OCI-LY7 (cell line): ENCODE measurements at regions not wholly inside any gene's neighbourhood (a gene's known extent, or its start where the extent isn't known, plus 50 kb on each side); places are given as distances from the start of the nearest gene placed in this dataset.
"Not testable (repeated sequence)": the region's sequence is repeated elsewhere in the genome, so short reads cannot be mapped to it uniquely, and the experiment has no call there.

Experiments used
- BruUV-seq: library from RNA; stranded (reverse); fragments of 400-500 nt; replicated peaks from 2 replicates; lab custom pipeline; 2021; lab: Mats Ljungman, UMichigan
- CTCF ChIA-PET: fragments of 300-600 bp; sonication (Branson Sonifier 250); formaldehyde crosslinking; loops from one replicate; lab custom pipeline; 2022; ENCODE audit warnings: antibody characterized with exemption; ENCODE audit not compliant: unreplicated experiment; lab: Charles Lee
- POLR2A ChIA-PET: fragments of 300-600 bp; sonication (Branson Sonifier 250); formaldehyde crosslinking; loops from one replicate; lab custom pipeline; 2022; ENCODE audit warnings: antibody characterized with exemption; lab: Charles Lee
- DNase-seq: peaks from one replicate; pipeline ENCODE4 v3.0.0-alpha.2; 2015; ENCODE audit warnings: low spot score
- H2AFZ ChIP-seq: fragments of 200-600 bp; sonication (generic), shearing (Covaris generic); 2 replicates; pipeline ENCODE4 v1.6.1; 2014; ENCODE audit warnings: mild to moderate bottlenecking, antibody characterized with exemption, low read length, moderate library complexity
- H3K27ac ChIP-seq: fragments of 200-600 bp; sonication (generic); 2 replicates; pipeline ENCODE4 v1.5.1; 2014; ENCODE audit warnings: mixed run types, low read depth, mild to moderate bottlenecking, moderate library complexity, low read length, inconsistent platforms; ENCODE audit not compliant: poor library complexity, severe bottlenecking
- H3K36me3 ChIP-seq: fragments of 200-600 bp; sonication (generic); 2 replicates; pipeline ENCODE4 v1.6.1; 2014; ENCODE audit warnings: mild to moderate bottlenecking, antibody characterized with exemption, low read length, moderate library complexity, mixed read lengths; ENCODE audit not compliant: insufficient read depth
- H3K4me1 ChIP-seq: fragments of 200-600 bp; sonication (generic); 2 replicates; pipeline ENCODE4 v1.5.1; 2014; ENCODE audit warnings: mild to moderate bottlenecking, low read length; ENCODE audit not compliant: insufficient read depth, poor library complexity, severe bottlenecking
- H3K4me2 ChIP-seq: fragments of 200-600 bp; sonication (generic); 2 replicates; pipeline ENCODE4 v1.6.1; 2014; ENCODE audit warnings: mild to moderate bottlenecking, low read length
- H3K4me3 ChIP-seq: fragments of 200-600 bp; sonication (generic); 2 replicates; pipeline ENCODE4 v1.5.1; 2014; ENCODE audit warnings: mild to moderate bottlenecking, low read depth, low read length; ENCODE audit not compliant: poor library complexity, severe bottlenecking
- H3K79me2 ChIP-seq: fragments of 200-600 bp; sonication (generic); 2 replicates; pipeline ENCODE4 v1.6.1; 2016; ENCODE audit warnings: low read depth, mild to moderate bottlenecking, low read length, moderate library complexity, mixed read lengths; ENCODE audit not compliant: insufficient read depth
- H3K9me2 ChIP-seq: fragments of 200-600 bp; sonication (generic); 2 replicates; pipeline ENCODE4 v1.6.1; 2016; ENCODE audit warnings: mild to moderate bottlenecking, low read length, mixed read lengths; ENCODE audit not compliant: insufficient read depth
- H3K9me3 ChIP-seq: fragments of 200-600 bp; sonication (generic); 2 replicates; pipeline ENCODE4 v1.6.1; 2014; ENCODE audit warnings: mild to moderate bottlenecking, mixed run types, low read length, mixed read lengths
- H4K20me1 ChIP-seq: fragments of 200-600 bp; sonication (generic); 2 replicates; pipeline ENCODE4 v1.6.1; 2014; ENCODE audit warnings: mild to moderate bottlenecking, antibody characterized with exemption, low read length, moderate library complexity, mixed read lengths; ENCODE audit not compliant: insufficient read depth
- EZH2phosphoT487 ChIP-seq: fragments of 200-600 bp; sonication (generic); IDR thresholded peaks from 2 replicates; pipeline ENCODE4 v1.6.1; 2018; ENCODE audit warnings: low read depth, borderline replicate concordance, mild to moderate bottlenecking, mixed run types, antibody characterized with exemption, low read length, moderate library complexity, mixed read lengths
- intact Hi-C: fragments of 100-400 bp; cut with micrococcal nuclease; formaldehyde crosslinking; loops from one replicate; pipeline ENCODE4 v1.10.0; 2022; ENCODE audit not compliant: unreplicated experiment
- TF ChIP-seq, protein P1 (sequence below): fragments of 200-600 bp; sonication (generic); conservative IDR thresholded peaks from 2 replicates; pipeline ENCODE4 v1.5.1; 2014; ENCODE audit warnings: mild to moderate bottlenecking, antibody characterized with exemption, low read length, moderate library complexity, mixed read lengths

DNA sequence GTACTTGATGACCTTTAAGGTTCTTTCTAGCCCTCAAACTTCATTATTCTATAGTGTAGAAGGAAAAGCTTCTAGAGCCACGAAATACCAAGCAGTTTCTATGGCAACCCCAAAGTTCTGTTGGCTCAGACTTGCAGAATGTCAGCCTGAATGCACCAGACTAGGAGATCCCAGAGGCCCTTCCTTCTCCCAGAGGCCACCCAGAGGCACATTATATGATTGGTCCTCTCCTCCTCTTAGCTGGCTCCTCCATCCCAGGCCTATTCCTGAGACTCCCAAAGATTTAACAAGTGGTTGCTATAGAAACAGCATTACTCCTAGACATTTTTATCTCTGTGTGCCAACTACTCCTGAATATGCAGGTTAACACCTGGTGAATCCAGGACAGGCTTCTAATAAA, 69.2 kb upstream of the CCDC90B start:
- no peaks in the 10 kb centered on the region for H3K79me2 ChIP-seq
- H3K4me1 ChIP-seq = no peaks in the 10 kb centered on the region
- H3K4me3 ChIP-seq = no peak overlapping the region
- H3K9me3 ChIP-seq = no peaks in the 10 kb centered on the region
- no peak overlapping the region for H3K4me2 ChIP-seq
- TF ChIP-seq, protein P1, sequence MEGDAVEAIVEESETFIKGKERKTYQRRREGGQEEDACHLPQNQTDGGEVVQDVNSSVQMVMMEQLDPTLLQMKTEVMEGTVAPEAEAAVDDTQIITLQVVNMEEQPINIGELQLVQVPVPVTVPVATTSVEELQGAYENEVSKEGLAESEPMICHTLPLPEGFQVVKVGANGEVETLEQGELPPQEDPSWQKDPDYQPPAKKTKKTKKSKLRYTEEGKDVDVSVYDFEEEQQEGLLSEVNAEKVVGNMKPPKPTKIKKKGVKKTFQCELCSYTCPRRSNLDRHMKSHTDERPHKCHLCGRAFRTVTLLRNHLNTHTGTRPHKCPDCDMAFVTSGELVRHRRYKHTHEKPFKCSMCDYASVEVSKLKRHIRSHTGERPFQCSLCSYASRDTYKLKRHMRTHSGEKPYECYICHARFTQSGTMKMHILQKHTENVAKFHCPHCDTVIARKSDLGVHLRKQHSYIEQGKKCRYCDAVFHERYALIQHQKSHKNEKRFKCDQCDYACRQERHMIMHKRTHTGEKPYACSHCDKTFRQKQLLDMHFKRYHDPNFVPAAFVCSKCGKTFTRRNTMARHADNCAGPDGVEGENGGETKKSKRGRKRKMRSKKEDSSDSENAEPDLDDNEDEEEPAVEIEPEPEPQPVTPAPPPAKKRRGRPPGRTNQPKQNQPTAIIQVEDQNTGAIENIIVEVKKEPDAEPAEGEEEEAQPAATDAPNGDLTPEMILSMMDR = no peak
- TF ChIP-seq EZH2phosphoT487 = no peak
- H3K36me3 ChIP-seq = no peaks in the 10 kb centered on the region
- CTCF ChIA-PET = no interaction called here
- POLR2A ChIA-PET = interaction anchor here (1.1 to 1.3 kb wide), 2 partner anchors 28 to 48 kb away, joined by 3 read pairs; no protein-coding TSS in a partner anchor
- no peaks in the 10 kb centered on the region for H4K20me1 ChIP-seq
- DNase-seq = no peak
- intact Hi-C loops = no loop called here
- H3K27ac ChIP-seq = no peak overlapping the region
- BruUV-seq = no TSS peak
- no peaks in the 10 kb centered on the region for H3K9me2 ChIP-seq
- H2AFZ ChIP-seq = no peak overlapping the region

DNA sequence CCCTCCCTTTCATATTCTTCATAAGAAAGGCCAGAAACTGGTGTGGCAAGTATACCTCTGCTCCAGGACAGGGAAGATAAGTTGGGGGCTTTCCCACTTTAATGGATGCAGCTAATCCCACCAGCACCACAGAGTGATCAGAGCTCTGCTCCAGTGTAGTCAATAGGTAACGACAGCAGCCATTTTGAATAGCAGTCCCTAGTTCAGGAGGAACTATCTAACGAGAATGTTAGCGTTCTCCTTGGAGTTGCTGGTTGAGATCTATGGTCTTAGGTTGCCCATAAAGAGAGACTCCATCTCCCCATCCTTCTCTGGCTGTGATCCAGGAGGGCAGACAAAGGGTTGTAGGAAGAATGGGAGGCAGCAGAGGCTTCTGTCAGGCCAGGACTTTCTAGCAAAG, 64.0 kb upstream of the CCDC90B start:
- TF ChIP-seq EZH2phosphoT487 = no peak
- TF ChIP-seq, protein P1 = no peak
- Histone ChIP-seq H3K9me2 (no peaks in the 10 kb centered on the region), H2AFZ (no peak overlapping the region), H3K27ac (no peak overlapping the region), H3K36me3 (no peaks in the 10 kb centered on the region), H3K4me1 (no peaks in the 10 kb centered on the region), H4K20me1 (no peaks in the 10 kb centered on the region), H3K4me2 (no peak overlapping the region), H3K4me3 (no peak overlapping the region), H3K9me3 (no peaks in the 10 kb centered on the region), H3K79me2 (no peaks in the 10 kb centered on the region)
- DNase-seq = no peak
- intact Hi-C loops = no loop called here
- BruUV-seq = no TSS peak
- ChIA-PET CTCF (no interaction called here), POLR2A (interaction anchor here (0.5 to 1.1 kb wide), 4 partner anchors 11 to 605 kb away, joined by 3 to 5 read pairs (median 4); no protein-coding TSS in a partner anchor)

DNA sequence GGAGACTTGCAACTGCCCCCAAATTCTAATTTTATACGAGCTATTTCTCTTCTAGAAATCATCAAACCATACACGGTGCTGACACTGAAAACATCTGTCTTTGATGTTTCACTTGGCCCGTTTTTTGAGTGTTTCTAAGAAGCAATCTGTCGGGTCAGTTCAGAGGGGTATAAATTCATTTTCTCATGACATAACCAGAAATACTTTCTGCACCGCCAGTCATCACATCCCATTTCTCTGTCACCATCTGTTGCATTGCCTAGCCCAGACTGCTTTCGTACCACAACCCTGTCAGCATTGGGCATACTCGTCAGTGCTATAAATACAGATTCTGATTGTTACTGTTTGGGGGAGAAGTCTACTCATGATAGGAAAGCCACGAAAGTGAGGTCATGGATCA, 63.1 kb upstream of the CCDC90B start:
- Histone ChIP-seq H3K9me3 (no peaks in the 10 kb centered on the region), H3K4me1 (no peaks in the 10 kb centered on the region), H3K4me3 (no peak overlapping the region), H3K27ac (no peak overlapping the region), H3K4me2 (no peak overlapping the region), H2AFZ (no peak overlapping the region), H3K36me3 (no peaks in the 10 kb centered on the region), H3K79me2 (no peaks in the 10 kb centered on the region), H3K9me2 (no peaks in the 10 kb centered on the region), H4K20me1 (no peaks in the 10 kb centered on the region)
- TF ChIP-seq, protein P1 = no peak
- TF ChIP-seq EZH2phosphoT487 = no peak
- intact Hi-C loops = no loop called here
- DNase-seq = no peak
- ChIA-PET CTCF (no interaction called here), POLR2A (interaction anchor here (0.6 kb wide), 1 partner anchor 31 kb away, joined by 3 read pairs; no protein-coding TSS in a partner anchor)
- no TSS peak for BruUV-seq

DNA sequence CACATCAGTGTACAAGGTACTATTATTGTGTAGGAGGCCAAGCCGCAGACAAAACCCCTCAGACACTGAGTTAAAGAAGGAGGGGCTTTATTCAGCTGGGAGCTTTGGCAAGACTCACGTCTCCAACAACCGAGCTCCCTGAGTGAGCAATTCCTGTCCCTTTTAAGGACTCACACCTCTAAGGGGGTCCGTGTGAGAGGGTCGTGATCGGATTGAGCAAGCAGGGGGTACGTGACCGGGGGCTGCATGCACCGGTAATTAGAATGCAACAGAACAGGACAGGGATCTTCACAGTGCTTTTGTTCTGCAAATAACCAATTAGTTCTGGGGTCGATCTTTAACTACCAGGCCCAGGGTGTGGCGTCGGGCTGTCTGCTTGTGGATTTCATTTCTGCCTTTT, 60.5 kb upstream of the CCDC90B start:
- POLR2A ChIA-PET, H3K4me3 ChIP-seq, H3K9me2 ChIP-seq, H3K9me3 ChIP-seq, H2AFZ ChIP-seq, H4K20me1 ChIP-seq, H3K36me3 ChIP-seq, H3K27ac ChIP-seq, H3K79me2 ChIP-seq, CTCF ChIA-PET, H3K4me1 ChIP-seq, intact Hi-C loops, DNase-seq, BruUV-seq, H3K4me2 ChIP-seq: not testable (repeated sequence)

DNA sequence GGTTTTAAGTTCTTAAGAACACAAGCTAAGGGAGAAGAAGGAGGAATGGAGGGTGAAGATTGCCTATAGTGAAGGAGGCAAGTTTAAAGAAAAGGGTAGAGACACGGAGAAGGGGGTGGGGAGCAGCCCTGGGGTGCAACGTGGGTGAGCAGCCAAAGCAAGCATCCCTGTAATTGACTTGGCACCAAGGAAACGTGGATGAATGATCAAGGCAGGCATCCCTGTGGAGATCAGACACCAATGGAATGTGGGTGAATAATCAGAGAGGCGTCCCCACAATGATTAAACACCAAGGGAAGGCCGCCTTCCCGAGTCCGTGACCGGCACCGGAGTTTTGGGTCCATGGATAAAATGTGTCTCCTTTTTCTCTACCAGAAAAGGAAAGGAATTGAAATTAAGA, 58.4 kb upstream of the CCDC90B start:
- H2AFZ ChIP-seq, H3K9me3 ChIP-seq, POLR2A ChIA-PET, H3K4me2 ChIP-seq, BruUV-seq, H3K79me2 ChIP-seq, H3K27ac ChIP-seq, CTCF ChIA-PET, intact Hi-C loops, H3K36me3 ChIP-seq, H3K4me1 ChIP-seq, H3K4me3 ChIP-seq, DNase-seq, H3K9me2 ChIP-seq, H4K20me1 ChIP-seq: not testable (repeated sequence)
